ENCODE measurements at regions not wholly inside any gene's neighbourhood (a gene's known extent, or its start where the extent isn't known, plus 50 kb on each side); places are given as distances from the start of the nearest gene placed in this dataset.
A peak's percentile ranks its signal among the peaks of the same experiment; 100 is the strongest.

GRCh38 chr11:43575913-43576310, 104.6 kb upstream of the HSD17B12 start:
- intact Hi-C loops (cut with micrococcal nuclease): no loop called here
- H3K27me3 ChIP-seq (ENCODE audit: low read depth): peaks cover 100% of the 10 kb centered on the region

GRCh38 chr11:43576320-43576802, 104.2 kb upstream of the HSD17B12 start:
- Histone ChIP-seq H3K4me1 (peaks cover 75% of the 10 kb centered on the region), H3K27ac (replicated peaks) (no peak overlapping the region), H3K4me3 (peak overlapping the region; percentile 67), H3K9me3 (replicated peaks) (no peaks in the 10 kb centered on the region), H3K27me3 (ENCODE audit: low read depth) (peaks cover 100% of the 10 kb centered on the region), H3K36me3 (no peaks in the 10 kb centered on the region)
- intact Hi-C loops (cut with micrococcal nuclease): no loop called here
- DNase-seq: no peak
- TF ChIP-seq CTCF (IDR thresholded peaks at IDR 0.05; ENCODE audit: borderline replicate concordance): no peak

More at GRCh38 chr11:43575913-43576310, 104.6 kb upstream of the HSD17B12 start:
- no peak for DNase-seq
- no peaks in the 10 kb centered on the region for H3K36me3 ChIP-seq
- H3K27ac ChIP-seq (replicated peaks): no peak overlapping the region
- no peak for TF ChIP-seq CTCF (IDR thresholded peaks at IDR 0.05; ENCODE audit: borderline replicate concordance)
- H3K9me3 ChIP-seq (replicated peaks): no peaks in the 10 kb centered on the region
- peaks cover 70% of the 10 kb centered on the region for H3K4me1 ChIP-seq
- peak overlapping the region; percentile 67 for H3K4me3 ChIP-seq

GRCh38 chr11:43576803-43577521, 103.6 kb upstream of the HSD17B12 start:
- intact Hi-C loops (cut with micrococcal nuclease): no loop called here
- TF ChIP-seq CTCF (IDR thresholded peaks at IDR 0.05; ENCODE audit: borderline replicate concordance): peak; percentile 46
- Histone ChIP-seq H3K9me3 (replicated peaks) (no peaks in the 10 kb centered on the region), H3K27me3 (ENCODE audit: low read depth) (peaks cover 100% of the 10 kb centered on the region), H3K27ac (replicated peaks) (no peak overlapping the region), H3K4me3 (peak overlapping the region; percentile 67), H3K4me1 (peaks cover 81% of the 10 kb centered on the region), H3K36me3 (no peaks in the 10 kb centered on the region)
- peak; percentile 35 for DNase-seq

GRCh38 chr11:43577566-43578264, 102.8 kb upstream of the HSD17B12 start:
- H3K36me3 ChIP-seq: no peaks in the 10 kb centered on the region
- H3K4me1 ChIP-seq: peaks cover 86% of the 10 kb centered on the region
- H3K9me3 ChIP-seq (replicated peaks): no peaks in the 10 kb centered on the region
- no peak for DNase-seq
- no peak overlapping the region for H3K4me3 ChIP-seq
- intact Hi-C loops (cut with micrococcal nuclease): no loop called here
- peaks cover 100% of the 10 kb centered on the region for H3K27me3 ChIP-seq (ENCODE audit: low read depth)
- TF ChIP-seq CTCF (IDR thresholded peaks at IDR 0.05; ENCODE audit: borderline replicate concordance): no peak
- no peak overlapping the region for H3K27ac ChIP-seq (replicated peaks)

GRCh38 chr11:43578346-43579170, 102.0 kb upstream of the HSD17B12 start:
- H3K36me3 ChIP-seq: no peaks in the 10 kb centered on the region
- no peak for DNase-seq
- intact Hi-C loops (cut with micrococcal nuclease): no loop called here
- H3K4me3 ChIP-seq: peak overlapping the region; percentile 73
- H3K9me3 ChIP-seq (replicated peaks): no peaks in the 10 kb centered on the region
- H3K4me1 ChIP-seq: peaks cover 87% of the 10 kb centered on the region
- no peak for TF ChIP-seq CTCF (IDR thresholded peaks at IDR 0.05; ENCODE audit: borderline replicate concordance)
- H3K27ac ChIP-seq (replicated peaks): no peak overlapping the region
- H3K27me3 ChIP-seq (ENCODE audit: low read depth): peaks cover 100% of the 10 kb centered on the region
